ENCODE measurements at regions not wholly inside any gene's neighbourhood (a gene's known extent, or its start where the extent isn't known, plus 50 kb on each side); places are given as distances from the start of the nearest gene placed in this dataset.

GRCh38 chr9:2465921-2466460 lies 155.6 kb upstream of the VLDLR start:
- no peak overlapping the region for H3K27ac ChIP-seq (ENCODE audit: insufficient read depth, low read depth, low read length)
- H3K79me2 ChIP-seq (ENCODE audit: control insufficient read depth, insufficient read depth, low read length): no peaks in the 10 kb centered on the region
- no peaks in the 10 kb centered on the region for H4K20me1 ChIP-seq (replicated peaks; ENCODE audit: control insufficient read depth, extremely low read depth, insufficient read depth, low read length)
- H3K9me3 ChIP-seq (replicated peaks; ENCODE audit: control insufficient read depth, insufficient read depth, low read length): no peaks in the 10 kb centered on the region
- FAIRE-seq: no peak
- no peaks in the 10 kb centered on the region for H3K9me1 ChIP-seq (replicated peaks; ENCODE audit: control insufficient read depth, extremely low read depth, insufficient read depth, low read length)
- dilution Hi-C loops (cut with MboI; ENCODE audit: extremely low pct_ligation_motif_present, low sequenced_read_pairs): no loop called here
- no peak overlapping the region for H3K4me2 ChIP-seq (ENCODE audit: insufficient read depth, low read length)
- TF ChIP-seq POLR2A (IDR thresholded peaks at IDR 0.05; ENCODE audit: low read depth, low read length): no peak
- no peak for TF ChIP-seq POLR2AphosphoS5 (IDR thresholded peaks at IDR 0.05; ENCODE audit: insufficient read depth, low read depth, low read length)
- TF ChIP-seq CTCF (IDR thresholded peaks at IDR 0.05; ENCODE audit: extremely low read depth in 1 of 2, insufficient read depth in 1 of 2, low read depth in 1 of 2, low read length in 2 of 2): no peak
- no peak for TF ChIP-seq GATA2 (IDR thresholded peaks at IDR 0.05; ENCODE audit: insufficient read depth, insufficient read length, low read depth, low read length)
- no peak for TF ChIP-seq FOS (IDR thresholded peaks at IDR 0.05; ENCODE audit: borderline replicate concordance, insufficient read depth, low read length)
- no peak for TF ChIP-seq EZH2 (IDR thresholded peaks at IDR 0.05; ENCODE audit: borderline replicate concordance, low read depth, low read length, severe bottlenecking)
- no peak for TF ChIP-seq JUN (IDR thresholded peaks at IDR 0.05; ENCODE audit: borderline replicate concordance, insufficient read depth, insufficient read length, low read depth)
- no peak for TF ChIP-seq MYC (IDR thresholded peaks at IDR 0.05; ENCODE audit: low read depth, low read length)
- TF ChIP-seq, protein P1, sequence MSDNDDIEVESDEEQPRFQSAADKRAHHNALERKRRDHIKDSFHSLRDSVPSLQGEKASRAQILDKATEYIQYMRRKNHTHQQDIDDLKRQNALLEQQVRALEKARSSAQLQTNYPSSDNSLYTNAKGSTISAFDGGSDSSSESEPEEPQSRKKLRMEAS (IDR thresholded peaks at IDR 0.05; ENCODE audit: insufficient read depth, insufficient read length): no peak
- CTCF ChIA-PET: interaction anchor here (0.8 to 1.7 kb wide), 4 partner anchors 11 to 25 kb away, joined by 3 to 6 read pairs (median 4); no protein-coding TSS in a partner anchor
- H2AFZ ChIP-seq (ENCODE audit: low read depth, low read length): no peak overlapping the region
- H3K4me1 ChIP-seq (ENCODE audit: control insufficient read depth, extremely low read depth, insufficient read depth, low read length): peaks cover 4% of the 10 kb centered on the region
- no peaks in the 10 kb centered on the region for H3K36me3 ChIP-seq (ENCODE audit: control insufficient read depth in 2 of 2, extremely low read depth in 1 of 2, insufficient read depth in 2 of 2, low read length in 2 of 2)
- H3K27me3 ChIP-seq (ENCODE audit: control insufficient read depth in 2 of 2, insufficient read depth in 2 of 2, low read length in 2 of 2): peaks cover 3% of the 10 kb centered on the region in 2 experiments
- intact Hi-C loops (cut with micrococcal nuclease): loop anchor here (5.0 kb wide), 2 partner anchors 106 to 339 kb away; no protein-coding TSS in a partner anchor
- POLR2A ChIA-PET: no interaction called here
- DNase-seq (ENCODE audit: low read depth, low spot score): no peak
- no peak overlapping the region for H3K4me3 ChIP-seq (replicated peaks in 1 of 3; ENCODE audit: insufficient read depth in 1 of 3, low read depth in 1 of 3, low read length in 3 of 3)
- no TSS peak for BruUV-seq (replicated peaks)
- no peak overlapping the region for H3K9ac ChIP-seq (replicated peaks; ENCODE audit: extremely low read depth, insufficient read depth, low read length)
